Nephron progenitor cell (in vitro differentiated cells): ENCODE measurements at regions not wholly inside any gene's neighbourhood (a gene's known extent, or its start where the extent isn't known, plus 50 kb on each side); places are given as distances from the start of the nearest gene placed in this dataset.

Experiments
- DNase-seq: peaks from one replicate; pipeline ENCODE4 v3.0.0; 2021
- H3K27ac Mint-ChIP-seq: 2 replicates; pipeline ENCODE4 v1.8.0; 2021; ENCODE audit warnings: mild to moderate bottlenecking, moderate library complexity, mixed read lengths
- H3K27me3 Mint-ChIP-seq: 2 replicates; pipeline ENCODE4 v1.8.0; 2021; ENCODE audit warnings: mild to moderate bottlenecking, low read depth, mixed read lengths; ENCODE audit not compliant: poor library complexity
- H3K36me3 Mint-ChIP-seq: 2 replicates; pipeline ENCODE4 v1.8.0; 2021; ENCODE audit warnings: low read depth, mixed read lengths
- H3K4me1 Mint-ChIP-seq: 2 replicates; pipeline ENCODE4 v1.8.0; 2021; ENCODE audit warnings: mixed read lengths
- H3K4me3 Mint-ChIP-seq: 2 replicates; pipeline ENCODE4 v1.8.0; 2021; ENCODE audit warnings: mild to moderate bottlenecking, moderate library complexity, mixed read lengths
- H3K9me3 Mint-ChIP-seq: 2 replicates; pipeline ENCODE4 v1.8.0; 2021; ENCODE audit warnings: mild to moderate bottlenecking, moderate library complexity, mixed read lengths
- CTCF ChIP-seq: fragments of 200-600 bp; sonication (generic); IDR thresholded peaks from 2 replicates; pipeline ENCODE4 v1.5.0; 2021; ENCODE audit warnings: antibody characterized with exemption

- Mint-ChIP-seq H3K4me3 (no peak overlapping the region), H3K9me3 (peaks cover 19% of the 10 kb centered on the region), H3K36me3 (no peaks in the 10 kb centered on the region), H3K27ac (no peak overlapping the region), H3K4me1 (peaks cover 17% of the 10 kb centered on the region), H3K27me3 (no peaks in the 10 kb centered on the region)
- DNase-seq, result no peak
- TF ChIP-seq CTCF, result no peak
These were observed 56.5 kb upstream of the COL5A1 start for GRCh38 chr9:134585021-134585561.

GRCh38 chr9:134585746-134586706 lies 55.6 kb upstream of the COL5A1 start:
- Mint-ChIP-seq H3K9me3 (peaks cover 9% of the 10 kb centered on the region), H3K4me3 (no peak overlapping the region), H3K4me1 (peaks cover 26% of the 10 kb centered on the region), H3K27me3 (no peaks in the 10 kb centered on the region), H3K27ac (no peak overlapping the region), H3K36me3 (no peaks in the 10 kb centered on the region)
- no peak for TF ChIP-seq CTCF
- DNase-seq, result no peak

- Mint-ChIP-seq H3K4me3 (no peak overlapping the region), H3K27me3 (no peaks in the 10 kb centered on the region), H3K27ac (no peak overlapping the region), H3K36me3 (no peaks in the 10 kb centered on the region), H3K4me1 (peaks cover 54% of the 10 kb centered on the region), H3K9me3 (no peaks in the 10 kb centered on the region)
- no peak for DNase-seq
- no peak for TF ChIP-seq CTCF
These were observed 51.9 kb upstream of the COL5A1 start for GRCh38 chr9:134589748-134590147.

- H3K27ac Mint-ChIP-seq, result peak overlapping the region; percentile 66
These were observed 51.1 kb upstream of the COL5A1 start for GRCh38 chr9:134590240-134591081.

DNA sequence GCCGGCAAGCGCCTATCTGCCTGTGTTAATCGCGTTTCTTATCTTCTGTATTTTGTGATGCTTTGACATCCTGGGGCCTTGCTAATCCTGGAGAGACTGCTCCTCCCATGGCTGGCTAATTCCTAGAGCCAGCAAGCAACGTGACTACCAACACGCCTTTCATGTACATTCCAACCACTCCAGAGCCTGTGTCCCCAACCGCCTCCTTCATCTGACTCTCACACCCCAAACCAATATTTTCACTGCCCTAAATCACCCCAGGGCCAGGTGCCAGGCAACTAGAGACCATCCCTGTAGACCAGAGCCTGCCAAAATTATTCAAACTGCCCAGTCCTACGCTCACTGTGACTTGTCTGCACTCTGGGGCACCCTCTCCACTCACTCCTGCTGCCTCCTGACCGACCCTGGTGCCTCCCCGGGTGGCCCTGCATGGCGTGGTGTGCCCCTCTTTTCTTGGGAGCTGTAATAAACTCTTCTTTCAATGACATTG lies 50.5 kb upstream of the COL5A1 start:
- no peaks in the 10 kb centered on the region for H3K36me3 Mint-ChIP-seq
- H3K4me1 Mint-ChIP-seq, result peaks cover 44% of the 10 kb centered on the region
- peak overlapping the region; percentile 15 for H3K4me3 Mint-ChIP-seq
- H3K27ac Mint-ChIP-seq, result peak overlapping the region; percentile 60
- no peak for TF ChIP-seq CTCF
- H3K9me3 Mint-ChIP-seq, result no peaks in the 10 kb centered on the region
- DNase-seq, result no peak
- H3K27me3 Mint-ChIP-seq, result no peaks in the 10 kb centered on the region

More at GRCh38 chr9:134590240-134591081, 51.1 kb upstream of the COL5A1 start:
- Mint-ChIP-seq H3K9me3 (no peaks in the 10 kb centered on the region), H3K4me3 (no peak overlapping the region), H3K27me3 (no peaks in the 10 kb centered on the region), H3K4me1 (peaks cover 50% of the 10 kb centered on the region), H3K36me3 (no peaks in the 10 kb centered on the region)
- DNase-seq, result no peak
- TF ChIP-seq CTCF, result no peak
